VCaP (cell line): ENCODE measurements at regions not wholly inside any gene's neighbourhood (a gene's known extent, or its start where the extent isn't known, plus 50 kb on each side); places are given as distances from the start of the nearest gene placed in this dataset.

Experiments used
- H3K27ac ChIP-seq: fragments of 450-650 bp; 2 replicates; pipeline ENCODE4 v1.5.1; 2017
- CTCF ChIP-seq: fragments of 450-650 bp; conservative IDR thresholded peaks from 2 replicates; pipeline ENCODE4 v1.5.1; 2017; ENCODE audit warnings: mild to moderate bottlenecking, moderate library complexity

- TF ChIP-seq CTCF: no peak
- H3K27ac ChIP-seq: no peak overlapping the region
Observed at GRCh38 chr1:67991546-67991945, 58.9 kb downstream of the DIRAS3 start.

- H3K27ac ChIP-seq: no peak overlapping the region
- TF ChIP-seq CTCF: no peak
Observed at GRCh38 chr1:67988066-67988465, 62.4 kb downstream of the DIRAS3 start.

GRCh38 chr1:67987046-67987799 lies 63.2 kb downstream of the DIRAS3 start:
- TF ChIP-seq CTCF: no peak
- H3K27ac ChIP-seq: no peak overlapping the region

DNA sequence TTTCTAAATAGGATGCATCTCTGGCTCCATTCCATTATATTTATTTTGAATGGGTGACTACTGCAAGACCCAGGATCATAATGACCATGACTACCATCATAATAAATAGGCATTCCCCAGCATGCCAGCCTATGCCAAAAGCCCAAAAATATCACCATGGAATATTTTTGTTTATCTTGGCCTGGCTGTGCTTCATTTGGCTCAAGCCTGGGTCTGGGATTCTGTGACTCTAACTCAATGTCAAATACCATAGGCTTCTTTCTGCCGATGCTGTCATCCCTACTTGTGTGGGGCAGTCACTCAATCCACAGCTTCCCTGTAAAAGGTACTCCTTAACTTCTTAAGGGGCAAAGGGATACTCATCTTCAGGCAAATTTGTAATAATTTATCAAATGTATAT lies 66.6 kb downstream of the DIRAS3 start:
- no peak for TF ChIP-seq CTCF
- H3K27ac ChIP-seq: no peak overlapping the region

GRCh38 chr1:67980028-67980427 lies 70.4 kb downstream of the DIRAS3 start:
- TF ChIP-seq CTCF: no peak

DNA sequence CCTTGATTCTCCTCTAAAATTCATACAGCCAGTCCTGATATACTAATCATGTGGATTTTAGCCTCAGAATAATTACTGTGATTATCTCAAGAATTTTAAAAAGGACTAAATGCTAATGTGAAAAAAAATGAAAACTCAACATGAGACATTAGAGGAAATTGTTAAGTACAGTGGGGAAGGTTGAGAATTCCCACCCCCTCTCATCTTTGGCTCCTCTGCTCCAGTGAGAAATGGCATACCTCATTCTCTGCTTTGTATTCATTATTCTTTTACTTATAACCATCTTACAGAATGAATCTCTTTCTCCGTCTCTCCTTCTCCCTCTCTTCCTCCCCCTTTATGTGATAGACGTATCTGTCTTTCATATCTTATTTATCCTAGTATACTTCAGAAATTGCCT lies 70.9 kb downstream of the DIRAS3 start:
- TF ChIP-seq CTCF: no peak
- no peak overlapping the region for H3K27ac ChIP-seq

More at GRCh38 chr1:67980028-67980427, 70.4 kb downstream of the DIRAS3 start:
- H3K27ac ChIP-seq: no peak overlapping the region

DNA sequence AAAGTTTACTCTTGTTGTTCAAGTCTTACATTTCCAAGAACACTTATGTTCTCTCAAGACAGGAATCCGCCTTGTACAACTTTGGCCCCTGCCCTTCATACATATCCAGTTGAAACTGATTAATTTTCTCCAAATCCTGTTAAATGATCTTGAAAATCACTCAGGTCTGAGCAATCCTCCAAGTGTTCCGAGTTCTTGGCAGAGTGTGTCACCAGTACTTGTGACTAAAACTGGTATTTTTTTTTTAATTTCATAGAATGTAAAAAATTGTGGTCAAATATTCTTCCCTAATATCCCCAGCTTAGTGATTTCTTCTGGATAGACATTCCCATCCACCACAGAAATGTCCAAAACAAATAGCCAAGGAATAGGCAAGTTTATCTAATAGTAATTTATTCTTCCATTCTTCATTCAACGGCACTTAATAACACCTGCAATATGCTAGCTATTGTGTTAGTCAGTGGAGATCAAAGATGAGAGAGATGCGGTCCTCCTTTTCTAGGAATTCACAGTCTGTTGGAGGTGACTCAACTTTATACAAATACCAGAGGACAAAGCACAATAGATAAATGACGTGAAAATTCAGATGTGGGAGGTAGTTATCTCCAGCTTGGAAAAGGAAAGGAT lies 71.4 kb downstream of the DIRAS3 start:
- no peak for TF ChIP-seq CTCF
- no peak overlapping the region for H3K27ac ChIP-seq
